GM18520 (cell line): ENCODE measurements at regions not wholly inside any gene's neighbourhood (a gene's known extent, or its start where the extent isn't known, plus 50 kb on each side); places are given as distances from the start of the nearest gene placed in this dataset.

Source experiments
- ATAC-seq: cut with Tn5 transposase; IDR thresholded peaks from one replicate; pipeline ENCODE4 v1.9.1; 2021; ENCODE audit not compliant: unreplicated experiment

GRCh38 chr7:33700001-33700899, 205.1 kb upstream of the BMPER start:
- ATAC-seq, result no peak

GRCh38 chr7:33701189-33701740, 204.1 kb upstream of the BMPER start:
- ATAC-seq, result no peak

GRCh38 chr7:33701927-33702326, 203.4 kb upstream of the BMPER start:
- no peak for ATAC-seq

- ATAC-seq, result no peak
Measured at GRCh38 chr7:33702514-33703054, 202.8 kb upstream of the BMPER start.

GRCh38 chr7:33705333-33705833, 200.0 kb upstream of the BMPER start:
- ATAC-seq, result no peak

GRCh38 chr7:33706186-33706585, 199.2 kb upstream of the BMPER start:
- no peak for ATAC-seq

GRCh38 chr7:33706771-33707200, 198.6 kb upstream of the BMPER start:
- ATAC-seq, result no peak

- ATAC-seq, result no peak
Measured at GRCh38 chr7:33707427-33707826, 197.9 kb upstream of the BMPER start.

- ATAC-seq, result no peak
Measured at GRCh38 chr7:33710608-33711007, 194.7 kb upstream of the BMPER start.

- ATAC-seq, result no peak
Measured at GRCh38 chr7:33711231-33712019, 193.9 kb upstream of the BMPER start.

- ATAC-seq, result no peak
Measured at GRCh38 chr7:33712020-33712414, 193.3 kb upstream of the BMPER start.

- no peak for ATAC-seq
Measured at GRCh38 chr7:33714208-33714607, 191.1 kb upstream of the BMPER start.

- ATAC-seq, result no peak
Measured at GRCh38 chr7:33716581-33717477, 188.5 kb upstream of the BMPER start.

- no peak for ATAC-seq
Measured at GRCh38 chr7:33719059-33719581, 186.2 kb upstream of the BMPER start.

GRCh38 chr7:33720139-33720538, 185.2 kb upstream of the BMPER start:
- ATAC-seq, result no peak

GRCh38 chr7:33720870-33721269, 184.5 kb upstream of the BMPER start:
- ATAC-seq, result no peak

GRCh38 chr7:33721895-33722294, 183.4 kb upstream of the BMPER start:
- no peak for ATAC-seq

- no peak for ATAC-seq
Measured at GRCh38 chr7:33722383-33723101, 182.8 kb upstream of the BMPER start.

- ATAC-seq, result no peak
Measured at GRCh38 chr7:33724201-33724600, 181.1 kb upstream of the BMPER start.
